HG02938 (cell line): ENCODE measurements at regions not wholly inside any gene's neighbourhood (a gene's known extent, or its start where the extent isn't known, plus 50 kb on each side); places are given as distances from the start of the nearest gene placed in this dataset.
"Not testable (repeated sequence)": the region's sequence is repeated elsewhere in the genome, so short reads cannot be mapped to it uniquely, and the experiment has no call there.

Experiments
- ATAC-seq: cut with Tn5 transposase; IDR thresholded peaks from one replicate; pipeline ENCODE4 v1.9.1; 2021; ENCODE audit warnings: mild to moderate bottlenecking, moderate library complexity; ENCODE audit not compliant: unreplicated experiment

GRCh38 chrX:137646472-137646871, 80.5 kb downstream of the ZIC3 start:
- no peak for ATAC-seq

GRCh38 chrX:137651647-137652046, 85.7 kb downstream of the ZIC3 start:
- ATAC-seq: no peak

- no peak for ATAC-seq
Observed at GRCh38 chrX:137652086-137652485, 86.2 kb downstream of the ZIC3 start.

GRCh38 chrX:137654481-137654880, 88.6 kb downstream of the ZIC3 start:
- ATAC-seq: no peak

- no peak for ATAC-seq
Observed at GRCh38 chrX:137667776-137668175, 101.8 kb downstream of the ZIC3 start.

GRCh38 chrX:137684591-137684990, 118.7 kb downstream of the ZIC3 start:
- ATAC-seq: no peak

GRCh38 chrX:137695417-137695816, 129.5 kb downstream of the ZIC3 start:
- ATAC-seq: no peak

- no peak for ATAC-seq
Observed at GRCh38 chrX:137707348-137707747, 141.4 kb downstream of the ZIC3 start.

- no peak for ATAC-seq
Observed at GRCh38 chrX:137742846-137743245, 176.9 kb downstream of the ZIC3 start.

GRCh38 chrX:137743414-137743813, 177.5 kb downstream of the ZIC3 start:
- ATAC-seq: no peak

GRCh38 chrX:137746289-137746688, 180.4 kb downstream of the ZIC3 start:
- ATAC-seq: no peak

GRCh38 chrX:137747244-137748043, 181.5 kb downstream of the ZIC3 start:
- ATAC-seq: no peak

- no peak for ATAC-seq
Observed at GRCh38 chrX:137748827-137749226, 182.9 kb downstream of the ZIC3 start.

GRCh38 chrX:137749246-137749645, 183.3 kb downstream of the ZIC3 start:
- ATAC-seq: no peak

GRCh38 chrX:137771537-137771936, 205.6 kb downstream of the ZIC3 start:
- no peak for ATAC-seq

- no peak for ATAC-seq
Observed at GRCh38 chrX:137792214-137792613, 226.3 kb downstream of the ZIC3 start.

- not testable (repeated sequence) for ATAC-seq
Observed at GRCh38 chrX:137797926-137798325, 232.0 kb downstream of the ZIC3 start.

GRCh38 chrX:137823257-137823656, 257.3 kb downstream of the ZIC3 start:
- no peak for ATAC-seq

- ATAC-seq: no peak
Observed at GRCh38 chrX:137847376-137847775, 281.4 kb downstream of the ZIC3 start.

- ATAC-seq: no peak
Observed at GRCh38 chrX:137848266-137848905, 282.5 kb downstream of the ZIC3 start.

- no peak for ATAC-seq
Observed at GRCh38 chrX:137852502-137852901, 286.6 kb downstream of the ZIC3 start.

GRCh38 chrX:137855490-137855889, 289.6 kb downstream of the ZIC3 start:
- no peak for ATAC-seq
